ENCODE measurements at regions not wholly inside any gene's neighbourhood (a gene's known extent, or its start where the extent isn't known, plus 50 kb on each side); places are given as distances from the start of the nearest gene placed in this dataset.

- no peaks in the 10 kb centered on the region for H3K27me3 ChIP-seq (ENCODE audit: low read length)
- no peak overlapping the region for H3K4me2 ChIP-seq (ENCODE audit: low read length)
- H3K27ac ChIP-seq (ENCODE audit: low read length), result no peak overlapping the region
- H3K36me3 ChIP-seq (ENCODE audit: low read depth, low read length), result no peaks in the 10 kb centered on the region
- no peaks in the 10 kb centered on the region for H3K79me2 ChIP-seq (ENCODE audit: low read length)
- no peak overlapping the region for H2AFZ ChIP-seq (ENCODE audit: low read length)
- ATAC-seq (no peak), DNase-seq (no peak)
- H3K9me3 ChIP-seq (ENCODE audit: low read length), result no peaks in the 10 kb centered on the region
- H3F3A ChIP-seq (ENCODE audit: low read length, unreplicated experiment), result no peaks in the 10 kb centered on the region
- intact Hi-C loops (cut with micrococcal nuclease), result no loop called here
- CTCF ChIA-PET, result no interaction called here
- no peak overlapping the region for H3K9ac ChIP-seq (ENCODE audit: low read length)
- H4K20me1 ChIP-seq (ENCODE audit: low read length), result no peaks in the 10 kb centered on the region
- no peaks in the 10 kb centered on the region for H3K9me2 ChIP-seq (replicated peaks; ENCODE audit: low read length)
- no peak overlapping the region for H3K4me3 ChIP-seq (ENCODE audit: low read length)
- no peaks in the 10 kb centered on the region for H3K4me1 ChIP-seq (ENCODE audit: insufficient read depth, low read length)
- no TSS peak for BruUV-seq (replicated peaks)
- TF ChIP-seq EZH2 (IDR thresholded peaks at IDR 0.05; ENCODE audit: low read length, unreplicated experiment), result no peak
- TF ChIP-seq CTCF (conservative IDR thresholded peaks at IDR 0.05; ENCODE audit: low read depth, low read length), result no peak
- no peak for TF ChIP-seq EZH2phosphoT487 (IDR thresholded peaks at IDR 0.05; ENCODE audit: borderline replicate concordance, low read length)
- POLR2A ChIA-PET (ENCODE audit: unreplicated experiment), result no interaction called here
Observed at GRCh38 chr9:134992755-134993124, 75.0 kb upstream of the FCN1 start.

GRCh38 chr9:134993416-134993815 is 75.7 kb upstream of the FCN1 start:
- POLR2A ChIA-PET (ENCODE audit: unreplicated experiment), result no interaction called here
- no peak overlapping the region for H3K27ac ChIP-seq (ENCODE audit: low read length)
- no peaks in the 10 kb centered on the region for H3K79me2 ChIP-seq (ENCODE audit: low read length)
- no TSS peak for BruUV-seq (replicated peaks)
- TF ChIP-seq EZH2phosphoT487 (IDR thresholded peaks at IDR 0.05; ENCODE audit: borderline replicate concordance, low read length) (no peak), CTCF (conservative IDR thresholded peaks at IDR 0.05; ENCODE audit: low read depth, low read length) (no peak), EZH2 (IDR thresholded peaks at IDR 0.05; ENCODE audit: low read length, unreplicated experiment) (no peak)
- H3K27me3 ChIP-seq (ENCODE audit: low read length), result no peaks in the 10 kb centered on the region
- ATAC-seq, result no peak
- no peak overlapping the region for H3K9ac ChIP-seq (ENCODE audit: low read length)
- no peaks in the 10 kb centered on the region for H3K9me3 ChIP-seq (ENCODE audit: low read length)
- CTCF ChIA-PET, result no interaction called here
- H2AFZ ChIP-seq (ENCODE audit: low read length), result no peak overlapping the region
- no peaks in the 10 kb centered on the region for H4K20me1 ChIP-seq (ENCODE audit: low read length)
- no peaks in the 10 kb centered on the region for H3K4me1 ChIP-seq (ENCODE audit: insufficient read depth, low read length)
- no peaks in the 10 kb centered on the region for H3F3A ChIP-seq (ENCODE audit: low read length, unreplicated experiment)
- no peak overlapping the region for H3K4me2 ChIP-seq (ENCODE audit: low read length)
- no peak overlapping the region for H3K4me3 ChIP-seq (ENCODE audit: low read length)
- H3K36me3 ChIP-seq (ENCODE audit: low read depth, low read length), result no peaks in the 10 kb centered on the region
- intact Hi-C loops (cut with micrococcal nuclease), result no loop called here
- no peak for DNase-seq
- H3K9me2 ChIP-seq (replicated peaks; ENCODE audit: low read length), result no peaks in the 10 kb centered on the region

- no peaks in the 10 kb centered on the region for H3K9me3 ChIP-seq (ENCODE audit: low read length)
- intact Hi-C loops (cut with micrococcal nuclease), result no loop called here
- no peaks in the 10 kb centered on the region for H3K79me2 ChIP-seq (ENCODE audit: low read length)
- no peaks in the 10 kb centered on the region for H3F3A ChIP-seq (ENCODE audit: low read length, unreplicated experiment)
- no peak overlapping the region for H3K4me3 ChIP-seq (ENCODE audit: low read length)
- ChIA-PET POLR2A (ENCODE audit: unreplicated experiment) (no interaction called here), CTCF (no interaction called here)
- no peaks in the 10 kb centered on the region for H4K20me1 ChIP-seq (ENCODE audit: low read length)
- H2AFZ ChIP-seq (ENCODE audit: low read length), result no peak overlapping the region
- H3K9me2 ChIP-seq (replicated peaks; ENCODE audit: low read length), result no peaks in the 10 kb centered on the region
- BruUV-seq (replicated peaks), result no TSS peak
- TF ChIP-seq EZH2phosphoT487 (IDR thresholded peaks at IDR 0.05; ENCODE audit: borderline replicate concordance, low read length), result no peak
- no peak for TF ChIP-seq CTCF (conservative IDR thresholded peaks at IDR 0.05; ENCODE audit: low read depth, low read length)
- no peak for TF ChIP-seq EZH2 (IDR thresholded peaks at IDR 0.05; ENCODE audit: low read length, unreplicated experiment)
- H3K27ac ChIP-seq (ENCODE audit: low read length), result no peak overlapping the region
- no peaks in the 10 kb centered on the region for H3K4me1 ChIP-seq (ENCODE audit: insufficient read depth, low read length)
- H3K27me3 ChIP-seq (ENCODE audit: low read length), result no peaks in the 10 kb centered on the region
- no peak overlapping the region for H3K9ac ChIP-seq (ENCODE audit: low read length)
- DNase-seq, result no peak
- H3K4me2 ChIP-seq (ENCODE audit: low read length), result no peak overlapping the region
- ATAC-seq, result no peak
- no peaks in the 10 kb centered on the region for H3K36me3 ChIP-seq (ENCODE audit: low read depth, low read length)
Observed at GRCh38 chr9:134993996-134994720, 76.4 kb upstream of the FCN1 start.

Data from PC-3 (cell line).